Nephron progenitor cell (in vitro differentiated cells): ENCODE measurements at regions not wholly inside any gene's neighbourhood (a gene's known extent, or its start where the extent isn't known, plus 50 kb on each side); places are given as distances from the start of the nearest gene placed in this dataset.

ENCODE experiments used
- DNase-seq: peaks from one replicate; pipeline ENCODE4 v3.0.0; 2021
- H3K27ac Mint-ChIP-seq: 2 replicates; pipeline ENCODE4 v1.8.0; 2021; ENCODE audit warnings: mild to moderate bottlenecking, moderate library complexity, mixed read lengths
- H3K27me3 Mint-ChIP-seq: 2 replicates; pipeline ENCODE4 v1.8.0; 2021; ENCODE audit warnings: mild to moderate bottlenecking, low read depth, mixed read lengths; ENCODE audit not compliant: poor library complexity
- H3K36me3 Mint-ChIP-seq: 2 replicates; pipeline ENCODE4 v1.8.0; 2021; ENCODE audit warnings: low read depth, mixed read lengths
- H3K4me1 Mint-ChIP-seq: 2 replicates; pipeline ENCODE4 v1.8.0; 2021; ENCODE audit warnings: mixed read lengths
- H3K4me3 Mint-ChIP-seq: 2 replicates; pipeline ENCODE4 v1.8.0; 2021; ENCODE audit warnings: mild to moderate bottlenecking, moderate library complexity, mixed read lengths
- H3K9me3 Mint-ChIP-seq: 2 replicates; pipeline ENCODE4 v1.8.0; 2021; ENCODE audit warnings: mild to moderate bottlenecking, moderate library complexity, mixed read lengths
- TF ChIP-seq, protein P1 (sequence below): fragments of 200-600 bp; sonication (generic); IDR thresholded peaks from 2 replicates; pipeline ENCODE4 v1.5.0; 2021; ENCODE audit warnings: antibody characterized with exemption

DNA sequence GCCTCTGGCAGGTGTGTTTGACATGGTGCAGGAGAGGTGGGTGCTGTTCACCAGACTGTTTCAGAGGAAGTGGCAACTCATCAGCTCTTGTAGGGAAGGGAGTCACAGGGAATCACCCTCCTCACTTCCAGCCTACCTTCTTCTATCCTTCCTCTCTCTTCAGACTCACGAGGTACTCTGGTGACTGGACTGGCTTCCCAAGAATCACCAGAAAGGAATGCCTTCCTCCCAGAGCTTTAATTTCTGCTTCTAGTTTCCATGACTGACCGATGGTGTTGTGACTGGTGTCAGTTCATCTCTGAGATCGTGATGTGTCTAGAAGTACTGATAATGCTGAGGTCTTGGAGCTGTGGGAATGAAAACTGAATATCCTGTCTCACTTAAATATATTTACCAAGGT is 247.3 kb downstream of the KCTD12 start:
- no peak for DNase-seq
- Mint-ChIP-seq H3K27ac (no peak overlapping the region), H3K36me3 (no peaks in the 10 kb centered on the region), H3K4me1 (no peaks in the 10 kb centered on the region), H3K9me3 (no peaks in the 10 kb centered on the region), H3K27me3 (no peaks in the 10 kb centered on the region), H3K4me3 (no peak overlapping the region)
- TF ChIP-seq, protein P1, sequence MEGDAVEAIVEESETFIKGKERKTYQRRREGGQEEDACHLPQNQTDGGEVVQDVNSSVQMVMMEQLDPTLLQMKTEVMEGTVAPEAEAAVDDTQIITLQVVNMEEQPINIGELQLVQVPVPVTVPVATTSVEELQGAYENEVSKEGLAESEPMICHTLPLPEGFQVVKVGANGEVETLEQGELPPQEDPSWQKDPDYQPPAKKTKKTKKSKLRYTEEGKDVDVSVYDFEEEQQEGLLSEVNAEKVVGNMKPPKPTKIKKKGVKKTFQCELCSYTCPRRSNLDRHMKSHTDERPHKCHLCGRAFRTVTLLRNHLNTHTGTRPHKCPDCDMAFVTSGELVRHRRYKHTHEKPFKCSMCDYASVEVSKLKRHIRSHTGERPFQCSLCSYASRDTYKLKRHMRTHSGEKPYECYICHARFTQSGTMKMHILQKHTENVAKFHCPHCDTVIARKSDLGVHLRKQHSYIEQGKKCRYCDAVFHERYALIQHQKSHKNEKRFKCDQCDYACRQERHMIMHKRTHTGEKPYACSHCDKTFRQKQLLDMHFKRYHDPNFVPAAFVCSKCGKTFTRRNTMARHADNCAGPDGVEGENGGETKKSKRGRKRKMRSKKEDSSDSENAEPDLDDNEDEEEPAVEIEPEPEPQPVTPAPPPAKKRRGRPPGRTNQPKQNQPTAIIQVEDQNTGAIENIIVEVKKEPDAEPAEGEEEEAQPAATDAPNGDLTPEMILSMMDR: no peak

DNA sequence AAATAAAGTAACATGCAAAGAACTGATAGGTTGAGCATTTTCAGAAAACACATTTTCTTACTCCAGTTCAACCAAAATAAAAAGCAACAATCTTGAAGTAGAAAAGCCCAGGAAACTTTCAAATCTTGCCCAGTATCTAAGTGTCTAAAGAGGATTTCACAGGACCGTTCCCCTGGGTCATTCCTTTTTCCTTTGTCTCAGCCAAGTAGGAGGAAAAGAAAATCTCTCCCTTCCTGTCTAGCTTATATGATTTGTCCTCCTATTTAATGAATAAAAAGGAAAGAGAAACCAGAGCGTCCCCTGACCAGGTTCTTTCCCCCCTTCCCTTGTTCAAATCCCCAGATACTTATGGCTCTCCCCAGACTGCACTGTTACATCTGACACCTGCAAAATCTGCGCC is 248.0 kb downstream of the KCTD12 start:
- Mint-ChIP-seq H3K4me1 (no peaks in the 10 kb centered on the region), H3K36me3 (no peaks in the 10 kb centered on the region), H3K4me3 (no peak overlapping the region), H3K27me3 (no peaks in the 10 kb centered on the region), H3K27ac (no peak overlapping the region), H3K9me3 (no peaks in the 10 kb centered on the region)
- TF ChIP-seq, protein P1: no peak
- DNase-seq: no peak

DNA sequence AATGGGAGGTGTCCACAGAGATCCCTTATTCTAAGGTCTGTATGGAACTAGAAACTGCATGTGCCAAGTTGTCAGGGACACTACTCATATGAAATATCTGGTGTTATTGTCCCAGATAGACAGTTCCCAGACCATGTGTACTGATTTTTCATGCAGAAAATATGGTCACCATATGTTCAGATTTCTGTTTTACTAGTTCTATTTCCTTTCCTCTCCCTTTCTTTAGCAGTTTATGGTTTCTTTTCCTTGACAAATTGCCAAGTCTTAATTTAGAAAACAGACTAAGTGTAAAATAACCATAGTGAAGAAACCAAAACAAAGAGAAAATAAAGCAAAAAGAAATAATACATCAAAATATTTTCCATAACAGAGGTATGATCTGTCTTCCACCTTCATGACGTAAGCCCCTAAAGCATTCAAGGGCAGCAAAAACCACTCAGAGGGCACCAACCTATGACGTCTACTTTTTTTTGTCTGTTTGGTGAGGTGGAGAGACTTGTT is 248.5 kb downstream of the KCTD12 start:
- H3K27me3 Mint-ChIP-seq: no peaks in the 10 kb centered on the region
- DNase-seq: no peak
- H3K36me3 Mint-ChIP-seq: no peaks in the 10 kb centered on the region
- TF ChIP-seq, protein P1: no peak
- no peaks in the 10 kb centered on the region for H3K4me1 Mint-ChIP-seq
- no peak overlapping the region for H3K27ac Mint-ChIP-seq
- no peaks in the 10 kb centered on the region for H3K9me3 Mint-ChIP-seq
- H3K4me3 Mint-ChIP-seq: no peak overlapping the region

- H3K9me3 Mint-ChIP-seq: no peaks in the 10 kb centered on the region
- no peaks in the 10 kb centered on the region for H3K4me1 Mint-ChIP-seq
- no peaks in the 10 kb centered on the region for H3K27me3 Mint-ChIP-seq
- no peak for DNase-seq
- H3K27ac Mint-ChIP-seq: no peak overlapping the region
- H3K4me3 Mint-ChIP-seq: no peak overlapping the region
- no peaks in the 10 kb centered on the region for H3K36me3 Mint-ChIP-seq
- TF ChIP-seq, protein P1: no peak
Measured at GRCh38 chr13:76636829-76637228, 249.4 kb downstream of the KCTD12 start.

GRCh38 chr13:76635232-76636230 is 250.7 kb downstream of the KCTD12 start:
- no peaks in the 10 kb centered on the region for H3K27me3 Mint-ChIP-seq
- TF ChIP-seq, protein P1: no peak
- H3K9me3 Mint-ChIP-seq: no peaks in the 10 kb centered on the region
- no peak overlapping the region for H3K4me3 Mint-ChIP-seq
- H3K4me1 Mint-ChIP-seq: no peaks in the 10 kb centered on the region
- H3K27ac Mint-ChIP-seq: no peak overlapping the region
- H3K36me3 Mint-ChIP-seq: no peaks in the 10 kb centered on the region
- DNase-seq: no peak
